H9 (cell line): ENCODE measurements at regions not wholly inside any gene's neighbourhood (a gene's known extent, or its start where the extent isn't known, plus 50 kb on each side); places are given as distances from the start of the nearest gene placed in this dataset.

Source experiments
- DNase-seq: peaks from one replicate; pipeline ENCODE4 v3.0.0-alpha.2; 2017
- H2AFZ ChIP-seq: one replicate; pipeline ENCODE4 v1.6.1; 2013; ENCODE audit warnings: mild to moderate bottlenecking, low read length, control low read depth, moderate library complexity
- H2AK5ac ChIP-seq: 2 replicates; pipeline ENCODE4 v1.6.1; 2013; ENCODE audit warnings: low read length, control low read depth, mixed read lengths; ENCODE audit not compliant: insufficient read length
- H2BK120ac ChIP-seq: one replicate; pipeline ENCODE4 v1.6.1; 2013; ENCODE audit warnings: low read depth, mild to moderate bottlenecking, low read length, control low read depth, inconsistent platforms; ENCODE audit not compliant: poor library complexity, severe bottlenecking
- H2BK12ac ChIP-seq: 2 replicates; pipeline ENCODE4 v1.6.1; 2013; ENCODE audit warnings: low read length, control low read depth, mixed read lengths, low read depth; ENCODE audit not compliant: insufficient read length
- H2BK15ac ChIP-seq: 2 replicates; pipeline ENCODE4 v1.6.1; 2013; ENCODE audit warnings: low read depth, low read length, control low read depth
- H2BK20ac ChIP-seq: one replicate; pipeline ENCODE4 v1.6.1; 2013; ENCODE audit warnings: low read depth, mild to moderate bottlenecking, low read length, control low read depth, inconsistent platforms; ENCODE audit not compliant: poor library complexity, severe bottlenecking
- H2BK5ac ChIP-seq: 2 replicates; pipeline ENCODE4 v1.6.1; 2013; ENCODE audit warnings: low read length, control low read depth, mixed read lengths; ENCODE audit not compliant: insufficient read length
- H3K14ac ChIP-seq: 2 replicates; pipeline ENCODE4 v1.6.1; 2013; ENCODE audit warnings: low read length, control low read depth; ENCODE audit not compliant: insufficient read depth
- H3K18ac ChIP-seq: 2 replicates; pipeline ENCODE4 v1.6.1; 2013; ENCODE audit warnings: low read depth, mild to moderate bottlenecking, mixed read lengths, low read length, control low read depth; ENCODE audit not compliant: insufficient read length
- H3K23ac ChIP-seq: 2 replicates; pipeline ENCODE4 v1.6.1; 2013; ENCODE audit warnings: low read length, control low read depth, mixed read lengths, low read depth; ENCODE audit not compliant: insufficient read length
- H3K23me2 ChIP-seq: 2 replicates; pipeline ENCODE4 v1.6.1; 2013; ENCODE audit warnings: low read depth, mild to moderate bottlenecking, mixed read lengths, low read length, control low read depth; ENCODE audit not compliant: insufficient read length, poor library complexity, severe bottlenecking
- H3K27ac ChIP-seq: 2 replicates; pipeline ENCODE4 v1.5.1; 2013; ENCODE audit warnings: low read length, control low read depth, mixed read lengths, low read depth; ENCODE audit not compliant: insufficient read length
- H3K27me3 ChIP-seq: 2 replicates; pipeline ENCODE4 v1.6.1; 2013; ENCODE audit warnings: low read length, control low read depth, inconsistent platforms; ENCODE audit not compliant: insufficient read depth
- H3K4ac ChIP-seq: 2 replicates; pipeline ENCODE4 v1.6.1; 2013; ENCODE audit warnings: low read depth, mild to moderate bottlenecking, control low read depth, inconsistent platforms, low read length, moderate library complexity
- H3K4me1 ChIP-seq: 2 replicates; pipeline ENCODE4 v1.6.1; 2013; ENCODE audit warnings: low read length, control low read depth, inconsistent platforms; ENCODE audit not compliant: insufficient read depth
- H3K4me2 ChIP-seq: 2 replicates; pipeline ENCODE4 v1.6.1; 2013; ENCODE audit warnings: low read length, control low read depth, mixed read lengths; ENCODE audit not compliant: insufficient read length, insufficient read depth
- H3K56ac ChIP-seq: 2 replicates; pipeline ENCODE4 v1.6.1; 2013; ENCODE audit warnings: low read depth, mild to moderate bottlenecking, mixed read lengths, low read length, control low read depth; ENCODE audit not compliant: insufficient read length
- H3K79me1 ChIP-seq: 2 replicates; pipeline ENCODE4 v1.6.1; 2013; ENCODE audit warnings: low read depth, mild to moderate bottlenecking, moderate library complexity, low read length, control low read depth, inconsistent platforms; ENCODE audit not compliant: insufficient read depth, poor library complexity, severe bottlenecking
- H3K79me2 ChIP-seq: 2 replicates; pipeline ENCODE4 v1.6.1; 2013; ENCODE audit warnings: low read length, control low read depth, inconsistent platforms; ENCODE audit not compliant: insufficient read depth
- H3K9ac ChIP-seq: 2 replicates; pipeline ENCODE4 v1.6.1; 2013; ENCODE audit warnings: low read length, control low read depth, mixed read lengths; ENCODE audit not compliant: insufficient read length; ENCODE audit errors: extremely low read depth
- H3K9me3 ChIP-seq: one replicate; pipeline ENCODE4 v1.6.1; 2013; ENCODE audit warnings: low read depth, low read length, inconsistent platforms; ENCODE audit not compliant: control insufficient read depth
- H3T11ph ChIP-seq: one replicate; pipeline ENCODE4 v1.6.1; 2013; ENCODE audit warnings: mild to moderate bottlenecking, low read length, control low read depth, inconsistent platforms
- H4K20me1 ChIP-seq: one replicate; pipeline ENCODE4 v1.6.1; 2013; ENCODE audit not compliant: control insufficient read depth, insufficient read length, insufficient read depth
- H4K5ac ChIP-seq: 2 replicates; pipeline ENCODE4 v1.6.1; 2013; ENCODE audit warnings: low read depth, mild to moderate bottlenecking, mixed read lengths, low read length, control low read depth; ENCODE audit not compliant: insufficient read length
- H4K8ac ChIP-seq: replicated peaks from 2 replicates; pipeline ENCODE4 v1.6.1; 2013; ENCODE audit warnings: low read length, control low read depth, mixed read lengths, low read depth; ENCODE audit not compliant: insufficient read length
- H4K91ac ChIP-seq: 2 replicates; pipeline ENCODE4 v1.6.1; 2013; ENCODE audit warnings: low read depth, mild to moderate bottlenecking, moderate library complexity, mixed read lengths, low read length, control low read depth; ENCODE audit not compliant: insufficient read length
- H3K27ac Mint-ChIP-seq, 3 experiments: 2 replicates in 2 of 3; 3 replicates in 1 of 3; pipeline ENCODE4 v1.8.0; 2020 to 2021; ENCODE audit warnings: mixed read lengths in 3 of 3, mild to moderate bottlenecking in 1 of 3, moderate library complexity in 1 of 3
- H3K27me3 Mint-ChIP-seq: 2 replicates; pipeline ENCODE4 v1.8.0; 2021; ENCODE audit warnings: low read depth, mild to moderate bottlenecking, moderate library complexity, mixed read lengths
- H3K36me3 Mint-ChIP-seq, 3 experiments: 2 replicates in 2 of 3; 3 replicates in 1 of 3; pipeline ENCODE4 v1.8.0; 2020 to 2021; ENCODE audit warnings: low read depth in 3 of 3, mixed read lengths in 3 of 3; ENCODE audit not compliant: insufficient read depth in 1 of 3
- H3K4me1 Mint-ChIP-seq, 2 experiments: 2 replicates each; pipeline ENCODE4 v1.8.0; 2020; ENCODE audit warnings: mixed read lengths in 2 of 2
- H3K4me3 Mint-ChIP-seq, 2 experiments: 2 replicates in 1 of 2; 3 replicates in 1 of 2; pipeline ENCODE4 v1.8.0; 2020 to 2021; ENCODE audit warnings: mild to moderate bottlenecking in 2 of 2, mixed read lengths in 2 of 2, moderate library complexity in 1 of 2
- H3K9me3 Mint-ChIP-seq, 2 experiments: 2 replicates in 1 of 2; 3 replicates in 1 of 2; pipeline ENCODE4 v1.8.0; 2020; ENCODE audit warnings: mild to moderate bottlenecking in 2 of 2, mixed read lengths in 2 of 2, moderate library complexity in 1 of 2
- WGBS: extraction: QIAGEN DNeasy Blood & Tissue Kit; methylation state at CpG from one replicate; pipeline ENCODE4 v1.1.7; 2013; ENCODE audit warnings: missing lambda C conversion rate, low lambda C conversion rate, mixed read lengths; ENCODE audit not compliant: insufficient read length; ENCODE audit errors: extremely low coverage; 5-methylcytosine and 5-hydroxymethylcytosine counted together
- TF ChIP-seq, protein P1 (sequence below): fragments of 200-600 bp; sonication (generic); conservative IDR thresholded peaks from 3 replicates; pipeline ENCODE4 v1.8.0; 2021; ENCODE audit warnings: antibody characterized with exemption, mild to moderate bottlenecking

DNA sequence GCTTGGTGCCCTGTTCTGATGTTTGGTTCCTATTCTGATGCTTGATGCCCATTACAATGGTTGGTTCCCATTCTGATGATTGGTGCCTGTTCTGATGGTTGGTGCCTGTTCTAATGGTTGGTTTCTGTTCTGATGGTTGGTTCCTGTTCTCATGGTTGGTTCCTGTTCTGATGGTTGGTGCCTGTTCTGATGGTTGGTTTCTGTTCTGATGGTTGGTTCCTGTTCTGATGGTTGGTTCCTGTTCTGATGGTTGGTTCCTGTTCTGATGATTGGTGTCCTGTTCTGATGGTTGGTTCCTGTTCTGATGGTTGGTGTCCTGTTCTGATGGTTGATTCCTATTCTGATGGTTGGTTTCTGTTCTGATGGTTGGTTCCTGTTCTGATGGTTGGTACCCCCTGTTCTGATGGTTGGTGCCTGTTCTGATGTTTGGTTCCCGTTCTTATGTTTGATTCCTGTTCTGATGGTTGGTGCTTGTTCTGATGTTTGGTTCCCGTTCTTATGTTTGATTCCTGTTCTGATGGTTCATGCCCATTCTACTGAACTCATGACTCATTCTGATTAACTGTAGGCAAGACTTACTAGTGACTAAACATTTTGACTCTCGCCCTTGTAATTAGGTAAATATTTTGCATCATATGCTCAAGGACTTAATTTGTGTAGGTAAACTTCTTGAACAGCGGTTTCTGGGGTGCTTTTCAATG, 146.2 kb downstream of the DLL1 start:
- no peaks in the 10 kb centered on the region for H3K23me2 ChIP-seq
- no peak overlapping the region for H3K18ac ChIP-seq
- no peaks in the 10 kb centered on the region for H3K79me2 ChIP-seq
- H4K91ac ChIP-seq, result no peak overlapping the region
- Mint-ChIP-seq H3K27me3 (peaks cover 12% of the 10 kb centered on the region), H3K9me3 (peaks cover 15 to 22% of the 10 kb centered on the region in 2 experiments; a peak in 4 of 5 replicates), H3K4me1 (peaks cover 13 to 17% of the 10 kb centered on the region in 2 experiments), H3K27ac (no peak overlapping the region; a peak in 1 of 7 replicates), H3K4me3 (no peak overlapping the region), H3K36me3 (peaks cover 0 to 2% (median under 1%) of the 10 kb centered on the region in 3 experiments; a peak in 2 of 7 replicates)
- no peak overlapping the region for H2BK12ac ChIP-seq
- H3T11ph ChIP-seq, result no peak overlapping the region
- no peak overlapping the region for H3K4ac ChIP-seq
- H2BK120ac ChIP-seq, result no peak overlapping the region
- no peaks in the 10 kb centered on the region for H3K4me1 ChIP-seq
- no peak overlapping the region for H3K14ac ChIP-seq
- WGBS, result no CpG with 5 or more reads among the region's 4 CpGs
- H2BK20ac ChIP-seq, result no peak overlapping the region
- no peaks in the 10 kb centered on the region for H3K27me3 ChIP-seq
- no peak for DNase-seq
- no peak overlapping the region for H2BK15ac ChIP-seq
- no peak overlapping the region for H3K27ac ChIP-seq
- H4K8ac ChIP-seq, result no peak overlapping the region
- no peak overlapping the region for H3K9ac ChIP-seq
- H3K79me1 ChIP-seq, result no peaks in the 10 kb centered on the region
- no peak overlapping the region for H4K5ac ChIP-seq
- no peak overlapping the region for H3K4me2 ChIP-seq
- H3K23ac ChIP-seq, result no peak overlapping the region
- H2BK5ac ChIP-seq, result no peak overlapping the region
- no peak overlapping the region for H3K56ac ChIP-seq
- no peak overlapping the region for H2AK5ac ChIP-seq
- H2AFZ ChIP-seq, result no peak overlapping the region
- H3K9me3 ChIP-seq, result no peaks in the 10 kb centered on the region
- TF ChIP-seq, protein P1, sequence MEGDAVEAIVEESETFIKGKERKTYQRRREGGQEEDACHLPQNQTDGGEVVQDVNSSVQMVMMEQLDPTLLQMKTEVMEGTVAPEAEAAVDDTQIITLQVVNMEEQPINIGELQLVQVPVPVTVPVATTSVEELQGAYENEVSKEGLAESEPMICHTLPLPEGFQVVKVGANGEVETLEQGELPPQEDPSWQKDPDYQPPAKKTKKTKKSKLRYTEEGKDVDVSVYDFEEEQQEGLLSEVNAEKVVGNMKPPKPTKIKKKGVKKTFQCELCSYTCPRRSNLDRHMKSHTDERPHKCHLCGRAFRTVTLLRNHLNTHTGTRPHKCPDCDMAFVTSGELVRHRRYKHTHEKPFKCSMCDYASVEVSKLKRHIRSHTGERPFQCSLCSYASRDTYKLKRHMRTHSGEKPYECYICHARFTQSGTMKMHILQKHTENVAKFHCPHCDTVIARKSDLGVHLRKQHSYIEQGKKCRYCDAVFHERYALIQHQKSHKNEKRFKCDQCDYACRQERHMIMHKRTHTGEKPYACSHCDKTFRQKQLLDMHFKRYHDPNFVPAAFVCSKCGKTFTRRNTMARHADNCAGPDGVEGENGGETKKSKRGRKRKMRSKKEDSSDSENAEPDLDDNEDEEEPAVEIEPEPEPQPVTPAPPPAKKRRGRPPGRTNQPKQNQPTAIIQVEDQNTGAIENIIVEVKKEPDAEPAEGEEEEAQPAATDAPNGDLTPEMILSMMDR, result no peak
- H4K20me1 ChIP-seq, result no peaks in the 10 kb centered on the region
